ENCODE measurements at regions not wholly inside any gene's neighbourhood (a gene's known extent, or its start where the extent isn't known, plus 50 kb on each side); places are given as distances from the start of the nearest gene placed in this dataset.

GRCh38 chr3:170734735-170735065, 135.3 kb downstream of the RPL22L1 start:
- TF ChIP-seq ZNF626 (tag by site-specific recombination; IDR thresholded peaks at IDR 0.05) = no peak
- no peak for TF ChIP-seq ZNF654 (tag by site-specific recombination; IDR thresholded peaks at IDR 0.05; ENCODE audit: low read depth)
- TF ChIP-seq REST (tag by site-specific recombination; IDR thresholded peaks at IDR 0.05) = no peak
- TF ChIP-seq CTCF (tag by site-specific recombination; IDR thresholded peaks at IDR 0.05) = no peak
- no peak for TF ChIP-seq ZBTB49 (tag by site-specific recombination; IDR thresholded peaks at IDR 0.05; ENCODE audit: low read depth)
- TF ChIP-seq ZNF280D (tag by site-specific recombination; IDR thresholded peaks at IDR 0.05) = no peak
- TF ChIP-seq GLI2 (tag by site-specific recombination; IDR thresholded peaks at IDR 0.05; ENCODE audit: borderline replicate concordance, low read depth) = no peak
- TF ChIP-seq ZNF510 (tag by site-specific recombination; IDR thresholded peaks at IDR 0.05; ENCODE audit: insufficient replicate concordance) = no peak
- TF ChIP-seq ZNF558 (tag by site-specific recombination; IDR thresholded peaks at IDR 0.05) = no peak

Data from HEK293 (cell line).